Keratinocyte (primary cell): ENCODE measurements at regions not wholly inside any gene's neighbourhood (a gene's known extent, or its start where the extent isn't known, plus 50 kb on each side); places are given as distances from the start of the nearest gene placed in this dataset.
"Not testable (repeated sequence)": the region's sequence is repeated elsewhere in the genome, so short reads cannot be mapped to it uniquely, and the experiment has no call there.

Experiments used
- EZH2 ChIP-seq: IDR thresholded peaks from one replicate; pipeline ENCODE4 v1.6.1; 2012; ENCODE audit warnings: inconsistent platforms, mild to moderate bottlenecking, low read length, moderate library complexity
- TF ChIP-seq, protein P1 (sequence below), 3 experiments: IDR thresholded peaks in 1 of 3; conservative IDR thresholded peaks in 1 of 3; optimal IDR thresholded peaks in 1 of 3; 2 replicates in 2 of 3; 3 replicates in 1 of 3; pipeline versions ENCODE3 to v1.5.1; 2011; ENCODE audit warnings: low read length in 3 of 3, mild to moderate bottlenecking in 3 of 3, moderate library complexity in 2 of 3, control low read depth in 1 of 3, inconsistent platforms in 1 of 3; ENCODE audit not compliant: insufficient read depth in 2 of 3; ENCODE audit errors: extremely low read depth in 1 of 3

DNA sequence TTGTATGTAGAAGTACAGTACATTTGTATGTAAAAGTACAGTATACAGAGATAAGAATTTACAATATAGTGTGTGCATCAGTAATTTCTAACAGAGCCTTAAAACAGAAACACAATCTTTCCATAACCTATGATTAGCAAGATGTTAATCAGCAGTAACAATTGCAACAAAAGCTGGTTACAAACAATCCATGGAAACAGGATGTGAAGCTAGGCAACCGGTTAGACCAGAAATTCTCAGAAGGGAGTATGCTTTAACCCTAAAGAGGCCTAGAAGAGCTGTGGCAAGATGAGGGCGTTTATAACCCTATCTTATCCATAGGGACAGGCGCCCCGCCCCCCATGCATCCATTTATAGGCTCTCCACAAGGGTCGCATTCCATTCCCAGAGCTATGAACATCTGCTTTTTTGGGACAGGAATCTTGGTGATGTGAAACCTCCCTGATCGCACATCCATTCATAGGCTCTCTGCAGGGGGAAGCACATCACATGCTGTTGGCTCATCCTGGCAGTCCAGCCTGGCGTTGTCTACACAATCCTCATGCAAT lies 180.3 kb downstream of the PDGFRA start:
- TF ChIP-seq, protein P1, sequence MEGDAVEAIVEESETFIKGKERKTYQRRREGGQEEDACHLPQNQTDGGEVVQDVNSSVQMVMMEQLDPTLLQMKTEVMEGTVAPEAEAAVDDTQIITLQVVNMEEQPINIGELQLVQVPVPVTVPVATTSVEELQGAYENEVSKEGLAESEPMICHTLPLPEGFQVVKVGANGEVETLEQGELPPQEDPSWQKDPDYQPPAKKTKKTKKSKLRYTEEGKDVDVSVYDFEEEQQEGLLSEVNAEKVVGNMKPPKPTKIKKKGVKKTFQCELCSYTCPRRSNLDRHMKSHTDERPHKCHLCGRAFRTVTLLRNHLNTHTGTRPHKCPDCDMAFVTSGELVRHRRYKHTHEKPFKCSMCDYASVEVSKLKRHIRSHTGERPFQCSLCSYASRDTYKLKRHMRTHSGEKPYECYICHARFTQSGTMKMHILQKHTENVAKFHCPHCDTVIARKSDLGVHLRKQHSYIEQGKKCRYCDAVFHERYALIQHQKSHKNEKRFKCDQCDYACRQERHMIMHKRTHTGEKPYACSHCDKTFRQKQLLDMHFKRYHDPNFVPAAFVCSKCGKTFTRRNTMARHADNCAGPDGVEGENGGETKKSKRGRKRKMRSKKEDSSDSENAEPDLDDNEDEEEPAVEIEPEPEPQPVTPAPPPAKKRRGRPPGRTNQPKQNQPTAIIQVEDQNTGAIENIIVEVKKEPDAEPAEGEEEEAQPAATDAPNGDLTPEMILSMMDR (optimal IDR thresholded peaks at IDR 0.05 in 1 of 3, IDR thresholded peaks at IDR 0.05 in 1 of 3, conservative IDR thresholded peaks at IDR 0.05 in 1 of 3; ENCODE audit: extremely low read depth in 1 of 3, insufficient read depth in 2 of 3, low read length in 3 of 3) = not testable (repeated sequence)
- TF ChIP-seq EZH2 = not testable (repeated sequence)
